A549 (cell line): ENCODE measurements at regions not wholly inside any gene's neighbourhood (a gene's known extent, or its start where the extent isn't known, plus 50 kb on each side); places are given as distances from the start of the nearest gene placed in this dataset.

Experiments used
- ATAC-seq, 2 experiments: fragments of 200-7000 bp in 1 of 2; fragments of >200 bp in 1 of 2; cut with Nextera tagmentation in 1 of 2; cut with Tn5 transposase in 1 of 2; 3 replicates each; pipeline versions ENCODE4 v1.8.0 to v1.9.1; 2018 to 2020; ENCODE audit warnings: mild to moderate bottlenecking in 1 of 2, moderate library complexity in 1 of 2
- CTCF ChIA-PET: fragments of 300-600 bp; sonication (Branson Sonifier 250); formaldehyde crosslinking; extraction: SDS; loops from one replicate; lab custom pipeline; 2021; ENCODE audit warnings: antibody characterized with exemption, inconsistent platforms; lab: Yijun Ruan, JAX
- POLR2A ChIA-PET: fragments of 350-600 bp; formaldehyde crosslinking; extraction: SDS; loops from one replicate; lab custom pipeline; 2021; ENCODE audit warnings: antibody characterized with exemption, inconsistent platforms; lab: Yijun Ruan, JAX
- DNase-seq, 2 experiments: peaks; one replicate each; pipeline versions ENCODE4 v3.0.0 to v3.0.0-alpha.2; 2011 to 2016; ENCODE audit warnings: low read depth in 1 of 2, low spot score in 1 of 2
- FAIRE-seq: peaks from 2 replicates; lab custom pipeline; 2011; peaks lifted over from hg19 to GRCh38; lab: Jason Lieb, UNC
- H3K27ac ChIP-seq, 2 experiments: fragments of >200 bp; sonication (Bioruptor Twin); formaldehyde crosslinking; 3 replicates each; pipeline ENCODE4 v1.5.1; 2016 to 2017
- H3K4me1 ChIP-seq: fragments of >200 bp; sonication (Bioruptor Twin); formaldehyde crosslinking; 3 replicates; pipeline ENCODE4 v1.6.1; 2016
- H3K4me2 ChIP-seq: fragments of >200 bp; sonication (Bioruptor Twin); formaldehyde crosslinking; 3 replicates; pipeline ENCODE4 v1.6.1; 2016
- H3K4me3 ChIP-seq: fragments of >200 bp; sonication (Bioruptor Twin); formaldehyde crosslinking; 3 replicates; pipeline ENCODE4 v1.5.1; 2016
- H3K9me3 ChIP-seq: fragments of >200 bp; sonication (Bioruptor Twin); formaldehyde crosslinking; 3 replicates; pipeline ENCODE4 v1.6.1; 2016
- ATOH8 ChIP-seq: fragments of 250-450 bp; sonication (Bioruptor Pico); IDR thresholded peaks from 2 replicates; pipeline ENCODE4 v1.5.0; 2020; ENCODE audit warnings: low read depth, mild to moderate bottlenecking, moderate library complexity
- BHLHE40 ChIP-seq: IDR thresholded peaks from 2 replicates; pipeline ENCODE4 v1.6.1; 2012; ENCODE audit warnings: low read depth, low read length, inconsistent platforms
- CBX2 ChIP-seq: fragments of 200-600 bp; sonication (generic); IDR thresholded peaks from 2 replicates; pipeline ENCODE4 v1.6.1; 2016; ENCODE audit warnings: low read depth, mild to moderate bottlenecking, borderline replicate concordance
- CBX8 ChIP-seq: fragments of 200-600 bp; sonication (generic); IDR thresholded peaks from 2 replicates; pipeline ENCODE4 v1.6.1; 2016
- CEBPB ChIP-seq, 2 experiments: fragments of >200 bp in 1 of 2; sonication (Bioruptor Twin) in 1 of 2; formaldehyde crosslinking in 1 of 2; IDR thresholded peaks; 2 replicates each; pipeline ENCODE4 v1.6.1; 2012 to 2016
- EHMT2 ChIP-seq: fragments of 200-600 bp; sonication (generic); IDR thresholded peaks from 2 replicates; pipeline ENCODE4 v1.6.1; 2016; ENCODE audit warnings: antibody characterized with exemption, low read depth, mild to moderate bottlenecking, moderate library complexity
- ESRRA ChIP-seq: fragments of 150-350 bp; IDR thresholded peaks from 2 replicates; pipeline ENCODE4 v1.6.1; 2014; ENCODE audit warnings: mild to moderate bottlenecking, low read length, borderline replicate concordance
- GATA3 ChIP-seq: IDR thresholded peaks from 2 replicates; pipeline ENCODE4 v1.6.1; 2012; ENCODE audit warnings: borderline replicate concordance
- HEYL ChIP-seq: fragments of 250-450 bp; sonication (Bioruptor Pico); IDR thresholded peaks from 2 replicates; pipeline ENCODE4 v1.8.0; 2021; ENCODE audit warnings: mild to moderate bottlenecking, moderate library complexity
- HOXA7 ChIP-seq: fragments of 250-450 bp; sonication (Bioruptor Pico); IDR thresholded peaks from 2 replicates; pipeline ENCODE4 v1.5.0; 2020; ENCODE audit warnings: mild to moderate bottlenecking, moderate library complexity
- JUNB ChIP-seq: fragments of >200 bp; sonication (Bioruptor Twin); formaldehyde crosslinking; IDR thresholded peaks from 2 replicates; pipeline ENCODE4 v1.6.1; 2016
- NR3C1 ChIP-seq: fragments of >200 bp; sonication (Bioruptor Twin); formaldehyde crosslinking; IDR thresholded peaks from 3 replicates; pipeline ENCODE4 v1.6.1; 2017
- PBX3 ChIP-seq: IDR thresholded peaks from 2 replicates; pipeline ENCODE4 v1.6.1; 2012
- PHF8 ChIP-seq: fragments of 200-600 bp; sonication (generic); IDR thresholded peaks from 2 replicates; pipeline ENCODE4 v1.6.1; 2016; ENCODE audit warnings: low read depth, mild to moderate bottlenecking, antibody characterized with exemption, moderate library complexity, borderline replicate concordance
- POLR2A ChIP-seq: IDR thresholded peaks from 2 replicates; pipeline ENCODE4 v1.6.1; 2012; ENCODE audit warnings: mild to moderate bottlenecking, low read length
- RCOR1 ChIP-seq: fragments of 150-350 bp; IDR thresholded peaks from 2 replicates; pipeline ENCODE4 v1.6.1; 2014; ENCODE audit warnings: antibody characterized with exemption, low read length, low read depth
- RNF2 ChIP-seq: fragments of 200-600 bp; sonication (generic); IDR thresholded peaks from 2 replicates; pipeline ENCODE4 v1.6.1; 2016; ENCODE audit warnings: low read depth, mild to moderate bottlenecking, antibody characterized with exemption, moderate library complexity, borderline replicate concordance
- TFCP2L1 ChIP-seq: fragments of 250-450 bp; sonication (Bioruptor Pico); IDR thresholded peaks from 2 replicates; pipeline ENCODE4 v1.5.0; 2021; ENCODE audit warnings: mild to moderate bottlenecking
- ZC3H11A ChIP-seq: fragments of 450-650 bp; IDR thresholded peaks from 2 replicates; pipeline ENCODE4 v1.6.1; 2014; ENCODE audit warnings: antibody characterized with exemption, mild to moderate bottlenecking
- ZSCAN20 ChIP-seq: fragments of 250-450 bp; sonication (Bioruptor Pico); IDR thresholded peaks from 2 replicates; pipeline ENCODE4 v1.8.0; 2022; ENCODE audit warnings: mild to moderate bottlenecking, moderate library complexity
- WGBS: methylation state at CpG from one replicate; pipeline ENCODE4 v1.1.6; 2017; ENCODE audit errors: missing lambda C conversion rate; 5-methylcytosine and 5-hydroxymethylcytosine counted together
- TF ChIP-seq, protein P1 (sequence below): fragments of 150-350 bp; IDR thresholded peaks from 2 replicates; pipeline ENCODE4 v1.6.1; 2014; ENCODE audit warnings: low read depth, mild to moderate bottlenecking, low read length
- TF ChIP-seq, protein P2 (sequence below): fragments of >200 bp; sonication (Bioruptor Twin); formaldehyde crosslinking; IDR thresholded peaks from 2 replicates; pipeline ENCODE4 v1.6.1; 2016
- TF ChIP-seq, protein P3 (sequence below): IDR thresholded peaks from 2 replicates; pipeline ENCODE4 v1.6.1; 2012; ENCODE audit warnings: low read depth, borderline replicate concordance

- no peak for DNase-seq
- Histone ChIP-seq H3K4me2 (no peak overlapping the region), H3K4me3 (no peak overlapping the region), H3K4me1 (no peaks in the 10 kb centered on the region), H3K9me3 (no peaks in the 10 kb centered on the region), H3K27ac (no peak overlapping the region)
- ChIA-PET CTCF (interaction anchor here (0.6 to 1.1 kb wide), 2 partner anchors 75 to 125 kb away, joined by 3 to 4 read pairs; no protein-coding TSS in a partner anchor), POLR2A (no interaction called here)
- ATAC-seq, result no peak
- TF ChIP-seq HOXA7 (CRISPR knock-in tag), result no peak
- TF ChIP-seq ZSCAN20, result no peak
- no peak for TF ChIP-seq GATA3
- no peak for TF ChIP-seq CEBPB (IDR thresholded peaks at IDR 0.05)
- no peak for TF ChIP-seq CBX8
- no peak for TF ChIP-seq RCOR1
- no peak for TF ChIP-seq TFCP2L1
- no peak for FAIRE-seq
- 46% methylated on average over 6 of the region's 6 CpGs for WGBS
These were observed 258.5 kb downstream of the HACE1 start for GRCh38 chr6:104601131-104601651.

DNA sequence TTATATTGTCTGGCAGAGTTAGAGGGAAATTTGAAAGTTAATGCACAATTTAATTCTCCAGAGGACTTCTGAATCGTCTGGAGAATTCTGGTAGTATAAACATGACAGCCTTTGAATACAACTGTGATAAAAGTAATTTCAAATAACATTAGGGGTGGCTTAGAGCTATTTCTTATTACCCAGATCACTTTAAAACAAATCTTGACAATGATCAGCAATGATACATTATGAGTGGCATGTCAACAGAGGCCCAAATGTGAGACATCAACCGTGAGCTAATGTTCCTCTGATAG, 259.1 kb downstream of the HACE1 start:
- FAIRE-seq, result no peak
- ATAC-seq, result no peak
- POLR2A ChIA-PET, result no interaction called here
- WGBS, result 61% methylated on average over 2 of the region's 2 CpGs
- Histone ChIP-seq H3K27ac (no peak overlapping the region), H3K9me3 (no peaks in the 10 kb centered on the region), H3K4me3 (no peak overlapping the region), H3K4me1 (no peaks in the 10 kb centered on the region), H3K4me2 (no peak overlapping the region)
- CTCF ChIA-PET, result no interaction called here
- TF ChIP-seq, protein P1, sequence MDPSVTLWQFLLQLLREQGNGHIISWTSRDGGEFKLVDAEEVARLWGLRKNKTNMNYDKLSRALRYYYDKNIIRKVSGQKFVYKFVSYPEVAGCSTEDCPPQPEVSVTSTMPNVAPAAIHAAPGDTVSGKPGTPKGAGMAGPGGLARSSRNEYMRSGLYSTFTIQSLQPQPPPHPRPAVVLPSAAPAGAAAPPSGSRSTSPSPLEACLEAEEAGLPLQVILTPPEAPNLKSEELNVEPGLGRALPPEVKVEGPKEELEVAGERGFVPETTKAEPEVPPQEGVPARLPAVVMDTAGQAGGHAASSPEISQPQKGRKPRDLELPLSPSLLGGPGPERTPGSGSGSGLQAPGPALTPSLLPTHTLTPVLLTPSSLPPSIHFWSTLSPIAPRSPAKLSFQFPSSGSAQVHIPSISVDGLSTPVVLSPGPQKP, result no peak
- TF ChIP-seq EHMT2, result no peak
- no peak for TF ChIP-seq NR3C1
- TF ChIP-seq PHF8, result no peak
- no peak for TF ChIP-seq POLR2A
- no peak for TF ChIP-seq ESRRA
- TF ChIP-seq, protein P2, sequence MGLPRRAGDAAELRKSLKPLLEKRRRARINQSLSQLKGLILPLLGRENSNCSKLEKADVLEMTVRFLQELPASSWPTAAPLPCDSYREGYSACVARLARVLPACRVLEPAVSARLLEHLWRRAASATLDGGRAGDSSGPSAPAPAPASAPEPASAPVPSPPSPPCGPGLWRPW, result no peak
- TF ChIP-seq BHLHE40, result no peak
- no peak for TF ChIP-seq ATOH8 (CRISPR knock-in tag)
- TF ChIP-seq CBX2, result no peak
- TF ChIP-seq, protein P3, sequence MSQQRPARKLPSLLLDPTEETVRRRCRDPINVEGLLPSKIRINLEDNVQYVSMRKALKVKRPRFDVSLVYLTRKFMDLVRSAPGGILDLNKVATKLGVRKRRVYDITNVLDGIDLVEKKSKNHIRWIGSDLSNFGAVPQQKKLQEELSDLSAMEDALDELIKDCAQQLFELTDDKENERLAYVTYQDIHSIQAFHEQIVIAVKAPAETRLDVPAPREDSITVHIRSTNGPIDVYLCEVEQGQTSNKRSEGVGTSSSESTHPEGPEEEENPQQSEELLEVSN, result no peak
- TF ChIP-seq HEYL (CRISPR knock-in tag), result no peak
- no peak for TF ChIP-seq PBX3
- TF ChIP-seq ZC3H11A, result no peak
- no peak for TF ChIP-seq RNF2
- no peak for TF ChIP-seq JUNB
- DNase-seq, result no peak
